Hematopoietic multipotent progenitor cell treated with erythropoietin and hydrocortisone succinate and interleukin-3 and kit ligand, for 15 days (in vitro differentiated cells): ENCODE measurements at regions not wholly inside any gene's neighbourhood (a gene's known extent, or its start where the extent isn't known, plus 50 kb on each side); places are given as distances from the start of the nearest gene placed in this dataset.

Source experiments
- DNase-seq: peaks from one replicate; pipeline ENCODE4 v3.0.0-alpha.2; 2015; ENCODE audit warnings: low spot score

GRCh38 chr2:129709956-129710598, 269.4 kb upstream of the RAB6C start:
- DNase-seq: no peak

GRCh38 chr2:129710670-129711495, 268.6 kb upstream of the RAB6C start:
- no peak for DNase-seq

GRCh38 chr2:129711816-129712675, 267.4 kb upstream of the RAB6C start:
- no peak for DNase-seq

- no peak for DNase-seq
Measured at GRCh38 chr2:129712676-129712985, 266.8 kb upstream of the RAB6C start.

- no peak for DNase-seq
Measured at GRCh38 chr2:129713337-129713736, 266.1 kb upstream of the RAB6C start.

- no peak for DNase-seq
Measured at GRCh38 chr2:129716781-129717559, 262.5 kb upstream of the RAB6C start.

- DNase-seq: no peak
Measured at GRCh38 chr2:129717560-129718130, 261.8 kb upstream of the RAB6C start.

GRCh38 chr2:129719335-129719734, 260.1 kb upstream of the RAB6C start:
- no peak for DNase-seq

GRCh38 chr2:129720360-129720759, 259.1 kb upstream of the RAB6C start:
- DNase-seq: no peak

GRCh38 chr2:129720761-129721160, 258.7 kb upstream of the RAB6C start:
- DNase-seq: no peak

- no peak for DNase-seq
Measured at GRCh38 chr2:129721236-129721635, 258.2 kb upstream of the RAB6C start.

GRCh38 chr2:129721846-129722245, 257.6 kb upstream of the RAB6C start:
- DNase-seq: no peak

GRCh38 chr2:129722306-129723019, 257.0 kb upstream of the RAB6C start:
- DNase-seq: no peak

GRCh38 chr2:129723277-129724020, 256.0 kb upstream of the RAB6C start:
- no peak for DNase-seq

- no peak for DNase-seq
Measured at GRCh38 chr2:129724021-129724757, 255.3 kb upstream of the RAB6C start.

GRCh38 chr2:129726216-129726615, 253.2 kb upstream of the RAB6C start:
- DNase-seq: no peak

- DNase-seq: no peak
Measured at GRCh38 chr2:129727286-129727685, 252.2 kb upstream of the RAB6C start.

- DNase-seq: no peak
Measured at GRCh38 chr2:129728035-129728972, 251.2 kb upstream of the RAB6C start.
